ENCODE measurements at regions not wholly inside any gene's neighbourhood (a gene's known extent, or its start where the extent isn't known, plus 50 kb on each side); places are given as distances from the start of the nearest gene placed in this dataset.

DNA sequence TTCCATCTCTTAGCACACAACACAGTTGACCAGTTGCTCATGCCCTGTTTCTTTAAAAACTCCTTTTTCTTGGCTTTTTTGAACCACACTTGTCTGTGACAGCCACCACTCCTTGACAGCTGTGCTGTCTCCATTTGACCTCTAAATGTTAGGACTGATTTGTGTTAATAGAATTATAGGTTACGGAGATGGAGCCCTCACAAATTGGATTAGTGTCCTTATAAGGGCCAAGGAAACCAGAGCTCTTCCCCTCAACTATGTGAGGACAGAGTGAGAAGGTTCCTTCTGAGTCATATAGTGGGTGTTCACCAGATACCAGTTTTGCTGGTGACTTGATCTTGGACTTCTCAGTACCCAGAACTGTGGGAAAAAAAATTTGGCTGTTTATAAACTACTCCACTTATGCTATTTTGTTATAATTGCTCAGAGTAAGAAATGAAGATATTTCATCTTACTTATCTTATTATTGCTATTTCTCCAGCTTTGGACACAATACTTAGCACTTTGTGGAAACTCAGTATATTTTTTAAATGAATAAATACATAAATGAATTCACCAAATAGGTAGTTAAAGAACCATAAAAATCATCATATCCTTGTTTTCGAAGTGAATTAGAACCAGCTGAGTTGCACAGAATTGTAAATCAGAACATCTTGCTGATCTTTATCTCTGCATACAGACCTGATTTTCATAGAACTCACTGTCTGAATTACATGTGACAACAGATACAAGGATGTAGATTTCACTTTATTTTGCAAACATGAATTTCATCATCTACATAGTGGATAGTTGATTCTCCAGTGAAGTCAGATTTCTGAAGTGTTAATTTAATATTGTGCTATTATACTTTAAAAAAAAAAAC lies 598.5 kb upstream of the IRAK1BP1 start:
- TF ChIP-seq JUND (IDR thresholded peaks at IDR 0.05) (no peak), POLR2A (IDR thresholded peaks at IDR 0.05; ENCODE audit: borderline replicate concordance, extremely low read depth, insufficient read depth, insufficient read length) (no peak), POLR2AphosphoS5 (IDR thresholded peaks at IDR 0.05; ENCODE audit: low read depth, low read length) (no peak), RAD21 (IDR thresholded peaks at IDR 0.05; ENCODE audit: low read depth) (no peak), EZH2 (IDR thresholded peaks at IDR 0.05) (no peak), EZH2phosphoT487 (IDR thresholded peaks at IDR 0.05; ENCODE audit: borderline replicate concordance) (no peak), CEBPB (IDR thresholded peaks at IDR 0.05; ENCODE audit: low read depth) (no peak), ZNF274 (IDR thresholded peaks at IDR 0.05; ENCODE audit: low read depth, low read length) (no peak)
- TF ChIP-seq, protein P1, sequence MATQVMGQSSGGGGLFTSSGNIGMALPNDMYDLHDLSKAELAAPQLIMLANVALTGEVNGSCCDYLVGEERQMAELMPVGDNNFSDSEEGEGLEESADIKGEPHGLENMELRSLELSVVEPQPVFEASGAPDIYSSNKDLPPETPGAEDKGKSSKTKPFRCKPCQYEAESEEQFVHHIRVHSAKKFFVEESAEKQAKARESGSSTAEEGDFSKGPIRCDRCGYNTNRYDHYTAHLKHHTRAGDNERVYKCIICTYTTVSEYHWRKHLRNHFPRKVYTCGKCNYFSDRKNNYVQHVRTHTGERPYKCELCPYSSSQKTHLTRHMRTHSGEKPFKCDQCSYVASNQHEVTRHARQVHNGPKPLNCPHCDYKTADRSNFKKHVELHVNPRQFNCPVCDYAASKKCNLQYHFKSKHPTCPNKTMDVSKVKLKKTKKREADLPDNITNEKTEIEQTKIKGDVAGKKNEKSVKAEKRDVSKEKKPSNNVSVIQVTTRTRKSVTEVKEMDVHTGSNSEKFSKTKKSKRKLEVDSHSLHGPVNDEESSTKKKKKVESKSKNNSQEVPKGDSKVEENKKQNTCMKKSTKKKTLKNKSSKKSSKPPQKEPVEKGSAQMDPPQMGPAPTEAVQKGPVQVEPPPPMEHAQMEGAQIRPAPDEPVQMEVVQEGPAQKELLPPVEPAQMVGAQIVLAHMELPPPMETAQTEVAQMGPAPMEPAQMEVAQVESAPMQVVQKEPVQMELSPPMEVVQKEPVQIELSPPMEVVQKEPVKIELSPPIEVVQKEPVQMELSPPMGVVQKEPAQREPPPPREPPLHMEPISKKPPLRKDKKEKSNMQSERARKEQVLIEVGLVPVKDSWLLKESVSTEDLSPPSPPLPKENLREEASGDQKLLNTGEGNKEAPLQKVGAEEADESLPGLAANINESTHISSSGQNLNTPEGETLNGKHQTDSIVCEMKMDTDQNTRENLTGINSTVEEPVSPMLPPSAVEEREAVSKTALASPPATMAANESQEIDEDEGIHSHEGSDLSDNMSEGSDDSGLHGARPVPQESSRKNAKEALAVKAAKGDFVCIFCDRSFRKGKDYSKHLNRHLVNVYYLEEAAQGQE (IDR thresholded peaks at IDR 0.05; ENCODE audit: low read depth) = no peak
- TF ChIP-seq, protein P2, sequence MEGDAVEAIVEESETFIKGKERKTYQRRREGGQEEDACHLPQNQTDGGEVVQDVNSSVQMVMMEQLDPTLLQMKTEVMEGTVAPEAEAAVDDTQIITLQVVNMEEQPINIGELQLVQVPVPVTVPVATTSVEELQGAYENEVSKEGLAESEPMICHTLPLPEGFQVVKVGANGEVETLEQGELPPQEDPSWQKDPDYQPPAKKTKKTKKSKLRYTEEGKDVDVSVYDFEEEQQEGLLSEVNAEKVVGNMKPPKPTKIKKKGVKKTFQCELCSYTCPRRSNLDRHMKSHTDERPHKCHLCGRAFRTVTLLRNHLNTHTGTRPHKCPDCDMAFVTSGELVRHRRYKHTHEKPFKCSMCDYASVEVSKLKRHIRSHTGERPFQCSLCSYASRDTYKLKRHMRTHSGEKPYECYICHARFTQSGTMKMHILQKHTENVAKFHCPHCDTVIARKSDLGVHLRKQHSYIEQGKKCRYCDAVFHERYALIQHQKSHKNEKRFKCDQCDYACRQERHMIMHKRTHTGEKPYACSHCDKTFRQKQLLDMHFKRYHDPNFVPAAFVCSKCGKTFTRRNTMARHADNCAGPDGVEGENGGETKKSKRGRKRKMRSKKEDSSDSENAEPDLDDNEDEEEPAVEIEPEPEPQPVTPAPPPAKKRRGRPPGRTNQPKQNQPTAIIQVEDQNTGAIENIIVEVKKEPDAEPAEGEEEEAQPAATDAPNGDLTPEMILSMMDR (IDR thresholded peaks at IDR 0.05 in 2 of 3, conservative IDR thresholded peaks at IDR 0.05 in 1 of 3; ENCODE audit: borderline replicate concordance in 1 of 3, insufficient read depth in 1 of 3, low read depth in 2 of 3, low read length in 2 of 3) = no peak
- TF ChIP-seq, protein P3, sequence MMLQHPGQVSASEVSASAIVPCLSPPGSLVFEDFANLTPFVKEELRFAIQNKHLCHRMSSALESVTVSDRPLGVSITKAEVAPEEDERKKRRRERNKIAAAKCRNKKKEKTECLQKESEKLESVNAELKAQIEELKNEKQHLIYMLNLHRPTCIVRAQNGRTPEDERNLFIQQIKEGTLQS (IDR thresholded peaks at IDR 0.05) = no peak
